NCI-H2081 treated with DMSO at 0.1 percent for 48 hours (cell line): ENCODE measurements at regions not wholly inside any gene's neighbourhood (a gene's known extent, or its start where the extent isn't known, plus 50 kb on each side); places are given as distances from the start of the nearest gene placed in this dataset.
"Not testable (repeated sequence)": the region's sequence is repeated elsewhere in the genome, so short reads cannot be mapped to it uniquely, and the experiment has no call there.

ENCODE experiments used
- DNase-seq: peaks from one replicate; lab custom pipeline; 2025; lab: John Stamatoyannopoulos, UW

GRCh38 chr13:87207280-87208003 lies 463.7 kb upstream of the SLITRK5 start:
- DNase-seq, result no peak

GRCh38 chr13:87208636-87209035 lies 462.5 kb upstream of the SLITRK5 start:
- DNase-seq, result no peak

- no peak for DNase-seq
Observed at GRCh38 chr13:87234981-87235380, 436.2 kb upstream of the SLITRK5 start.

- no peak for DNase-seq
Observed at GRCh38 chr13:87235621-87236020, 435.6 kb upstream of the SLITRK5 start.

GRCh38 chr13:87244256-87244890 lies 426.8 kb upstream of the SLITRK5 start:
- no peak for DNase-seq

- DNase-seq, result not testable (repeated sequence)
Observed at GRCh38 chr13:87249847-87250246, 421.3 kb upstream of the SLITRK5 start.

- DNase-seq, result no peak
Observed at GRCh38 chr13:87255394-87255793, 415.8 kb upstream of the SLITRK5 start.

- DNase-seq, result no peak
Observed at GRCh38 chr13:87259479-87260083, 411.6 kb upstream of the SLITRK5 start.

- peak; percentile 46 for DNase-seq
Observed at GRCh38 chr13:87274209-87274819, 396.9 kb upstream of the SLITRK5 start.

- DNase-seq, result no peak
Observed at GRCh38 chr13:87280139-87280538, 391.0 kb upstream of the SLITRK5 start.

GRCh38 chr13:87287721-87288120 lies 383.4 kb upstream of the SLITRK5 start:
- no peak for DNase-seq

GRCh38 chr13:87295636-87296035 lies 375.5 kb upstream of the SLITRK5 start:
- no peak for DNase-seq

GRCh38 chr13:87302034-87302433 lies 369.1 kb upstream of the SLITRK5 start:
- DNase-seq, result no peak

- DNase-seq, result no peak
Observed at GRCh38 chr13:87302931-87303330, 368.2 kb upstream of the SLITRK5 start.

- DNase-seq, result no peak
Observed at GRCh38 chr13:87311165-87311564, 360.0 kb upstream of the SLITRK5 start.

GRCh38 chr13:87314822-87315221 lies 356.3 kb upstream of the SLITRK5 start:
- DNase-seq, result no peak

- DNase-seq, result no peak
Observed at GRCh38 chr13:87322386-87322785, 348.8 kb upstream of the SLITRK5 start.

- no peak for DNase-seq
Observed at GRCh38 chr13:87324558-87324957, 346.6 kb upstream of the SLITRK5 start.

GRCh38 chr13:87331178-87331577 lies 340.0 kb upstream of the SLITRK5 start:
- DNase-seq, result no peak

GRCh38 chr13:87333599-87333998 lies 337.6 kb upstream of the SLITRK5 start:
- DNase-seq, result no peak

- no peak for DNase-seq
Observed at GRCh38 chr13:87334176-87334575, 337.0 kb upstream of the SLITRK5 start.

GRCh38 chr13:87336346-87336889 lies 334.8 kb upstream of the SLITRK5 start:
- not testable (repeated sequence) for DNase-seq

- DNase-seq, result no peak
Observed at GRCh38 chr13:87344176-87344575, 327.0 kb upstream of the SLITRK5 start.
